GM23248 (cell line): ENCODE measurements at regions not wholly inside any gene's neighbourhood (a gene's known extent, or its start where the extent isn't known, plus 50 kb on each side); places are given as distances from the start of the nearest gene placed in this dataset.

Experiments used
- DNase-seq: peaks from one replicate; pipeline ENCODE4 v3.0.0-alpha.2; 2015
- H2AFZ ChIP-seq: fragments of 200-600 bp; sonication (generic); 2 replicates; pipeline ENCODE4 v1.6.1; 2016; ENCODE audit warnings: antibody characterized with exemption
- H3F3A ChIP-seq: fragments of 200-600 bp; sonication (generic); 2 replicates; pipeline ENCODE4 v1.6.1; 2016; ENCODE audit warnings: mild to moderate bottlenecking, antibody characterized with exemption, mixed run types; ENCODE audit not compliant: insufficient read depth
- H3K27ac ChIP-seq: fragments of 200-600 bp; sonication (generic); 2 replicates; pipeline ENCODE4 v1.5.1; 2016; ENCODE audit warnings: mild to moderate bottlenecking
- H3K27me3 ChIP-seq: fragments of 200-600 bp; sonication (generic); replicated peaks from 2 replicates; pipeline ENCODE4 v1.6.1; 2016; ENCODE audit warnings: mild to moderate bottlenecking; ENCODE audit not compliant: insufficient read depth
- H3K36me3 ChIP-seq: fragments of 200-600 bp; sonication (generic); 2 replicates; pipeline ENCODE4 v1.6.1; 2016; ENCODE audit warnings: low read depth, mild to moderate bottlenecking
- H3K4me1 ChIP-seq: fragments of 200-600 bp; sonication (generic); 2 replicates; pipeline ENCODE4 v1.6.1; 2016; ENCODE audit warnings: mild to moderate bottlenecking; ENCODE audit not compliant: insufficient read depth
- H3K4me2 ChIP-seq: fragments of 200-600 bp; sonication (generic); one replicate; pipeline ENCODE4 v1.6.1; 2016; ENCODE audit warnings: mild to moderate bottlenecking; ENCODE audit not compliant: unreplicated experiment
- H3K4me3 ChIP-seq: fragments of 200-600 bp; sonication (generic); 2 replicates; pipeline ENCODE4 v1.5.1; 2016; ENCODE audit warnings: mild to moderate bottlenecking
- H3K79me2 ChIP-seq: fragments of 200-600 bp; sonication (generic); 2 replicates; pipeline ENCODE4 v1.6.1; 2016; ENCODE audit warnings: mild to moderate bottlenecking; ENCODE audit not compliant: insufficient read depth
- H3K9ac ChIP-seq: fragments of 200-600 bp; sonication (generic); 2 replicates; pipeline ENCODE4 v1.6.1; 2016; ENCODE audit warnings: mild to moderate bottlenecking
- H3K9me2 ChIP-seq: fragments of 200-600 bp; sonication (generic); 2 replicates; pipeline ENCODE4 v1.6.1; 2016; ENCODE audit warnings: mixed run types, mild to moderate bottlenecking, moderate library complexity; ENCODE audit not compliant: insufficient read depth
- H3K9me3 ChIP-seq: fragments of 200-600 bp; sonication (generic); one replicate; pipeline ENCODE4 v1.6.1; 2017; ENCODE audit warnings: low read depth
- H4K20me1 ChIP-seq: fragments of 200-600 bp; sonication (generic); 2 replicates; pipeline ENCODE4 v1.6.0; 2016; ENCODE audit not compliant: insufficient read depth
- EZH2 ChIP-seq: fragments of 200-600 bp; sonication (generic); IDR thresholded peaks from 2 replicates; pipeline ENCODE4 v1.6.1; 2018; ENCODE audit warnings: antibody characterized with exemption, mild to moderate bottlenecking; ENCODE audit not compliant: insufficient read depth, poor library complexity, severe bottlenecking
- EZH2phosphoT487 ChIP-seq: fragments of 200-600 bp; sonication (generic); IDR thresholded peaks from 2 replicates; pipeline ENCODE4 v1.6.1; 2018; ENCODE audit warnings: antibody characterized with exemption, moderate library complexity, mild to moderate bottlenecking, low read depth; ENCODE audit not compliant: insufficient read depth
- WGBS, 2 experiments: methylation state at CpG; one replicate each; pipeline ENCODE4 v1.1.6; 2015 to 2017; ENCODE audit warnings: low lambda C conversion rate in 2 of 2, low coverage in 1 of 2; ENCODE audit errors: missing lambda C conversion rate in 2 of 2; 5-methylcytosine and 5-hydroxymethylcytosine counted together
- in situ Hi-C: fragments of 300-500 bp; cut with MboI; formaldehyde crosslinking; loops from 2 replicates; pipeline ENCODE4 v1.15.0; 2020

DNA sequence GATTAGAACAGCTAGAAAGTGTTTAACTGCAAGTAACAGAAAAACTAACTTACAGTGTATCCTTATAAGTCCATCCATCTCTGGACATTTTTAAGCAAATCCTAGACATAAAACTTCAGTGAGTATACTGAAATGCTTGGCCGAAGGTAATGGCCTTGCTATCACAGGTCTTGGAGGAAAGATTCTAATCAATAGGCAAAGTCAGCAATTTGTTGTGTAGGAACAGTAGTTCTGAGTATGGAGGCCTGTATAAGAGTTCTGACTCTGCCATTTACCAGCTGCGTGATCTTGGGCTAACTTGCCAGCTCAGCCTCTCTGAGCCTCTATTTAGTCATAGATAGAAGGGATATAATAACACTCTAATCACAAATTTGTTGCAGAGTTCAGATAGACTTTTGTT, 328.1 kb downstream of the IL20RB start:
- H3K4me1 ChIP-seq, result no peaks in the 10 kb centered on the region
- H3K9me3 ChIP-seq, result no peaks in the 10 kb centered on the region
- H3K4me3 ChIP-seq, result no peak overlapping the region
- H3K9ac ChIP-seq, result no peak overlapping the region
- in situ Hi-C loops, result no loop called here
- H4K20me1 ChIP-seq, result no peaks in the 10 kb centered on the region
- H3K36me3 ChIP-seq, result no peaks in the 10 kb centered on the region
- no peaks in the 10 kb centered on the region for H3K9me2 ChIP-seq
- H3K27ac ChIP-seq, result no peak overlapping the region
- no peak for DNase-seq
- no peaks in the 10 kb centered on the region for H3K27me3 ChIP-seq
- H3F3A ChIP-seq, result no peaks in the 10 kb centered on the region
- no peak overlapping the region for H2AFZ ChIP-seq
- no peak overlapping the region for H3K4me2 ChIP-seq
- WGBS, 2 experiments, result 17 to 21% methylated on average over 2 of the region's 2 CpGs
- TF ChIP-seq EZH2, result no peak
- TF ChIP-seq EZH2phosphoT487, result no peak
- H3K79me2 ChIP-seq, result no peaks in the 10 kb centered on the region

DNA sequence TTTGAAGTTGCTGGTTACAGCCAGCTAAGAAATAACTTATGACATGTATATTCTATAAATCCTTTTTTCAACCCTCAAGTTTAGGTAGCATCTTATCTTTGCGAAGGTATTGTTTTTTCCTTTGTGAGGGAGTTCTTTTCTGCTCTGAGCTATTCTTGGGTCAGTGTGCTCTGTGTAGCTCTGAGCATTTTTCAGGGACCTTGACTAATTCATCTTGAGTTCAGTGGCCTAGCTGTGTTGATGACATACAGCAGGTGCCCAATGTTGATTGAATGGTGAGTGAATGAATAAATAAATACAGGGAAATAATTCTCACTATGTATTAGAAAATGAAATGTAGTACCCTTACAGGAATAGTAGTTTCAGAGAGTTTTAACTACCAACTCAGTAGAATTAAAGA, 335.3 kb downstream of the IL20RB start:
- no peak overlapping the region for H3K27ac ChIP-seq
- no peak for TF ChIP-seq EZH2
- no peak for TF ChIP-seq EZH2phosphoT487
- no peaks in the 10 kb centered on the region for H3K9me2 ChIP-seq
- H3K4me3 ChIP-seq, result no peak overlapping the region
- H3K27me3 ChIP-seq, result no peaks in the 10 kb centered on the region
- no peaks in the 10 kb centered on the region for H3K4me1 ChIP-seq
- H3K79me2 ChIP-seq, result no peaks in the 10 kb centered on the region
- H3K9me3 ChIP-seq, result no peaks in the 10 kb centered on the region
- no peaks in the 10 kb centered on the region for H3K36me3 ChIP-seq
- no peak for DNase-seq
- H3F3A ChIP-seq, result no peaks in the 10 kb centered on the region
- in situ Hi-C loops, result no loop called here
- no peaks in the 10 kb centered on the region for H4K20me1 ChIP-seq
- H2AFZ ChIP-seq, result no peak overlapping the region
- no peak overlapping the region for H3K4me2 ChIP-seq
- 29 to 41% methylated on average over 1 of the region's 1 CpG for WGBS, 2 experiments
- no peak overlapping the region for H3K9ac ChIP-seq

DNA sequence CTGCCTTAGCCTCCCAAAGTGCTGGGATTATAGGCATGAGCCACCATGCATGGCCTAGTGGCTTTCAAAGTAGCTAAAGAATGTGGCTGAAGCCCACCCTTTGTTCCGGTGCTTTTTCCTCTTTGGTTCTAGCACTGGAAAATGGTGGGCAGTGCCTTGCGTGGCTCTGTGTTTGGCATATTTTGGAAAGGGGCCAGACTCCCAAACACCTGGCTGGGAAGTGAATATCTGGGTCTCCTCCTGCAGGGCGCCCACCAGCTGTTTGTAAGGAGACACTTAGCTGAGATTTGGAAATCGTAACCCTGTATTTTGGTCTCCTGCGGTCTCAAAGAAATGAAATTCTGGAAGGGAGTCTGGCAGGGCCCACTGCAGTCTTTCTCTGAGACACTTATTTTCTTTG, 336.4 kb downstream of the IL20RB start:
- no peaks in the 10 kb centered on the region for H3K9me3 ChIP-seq
- in situ Hi-C loops, result no loop called here
- DNase-seq, result no peak
- H2AFZ ChIP-seq, result no peak overlapping the region
- no peaks in the 10 kb centered on the region for H3K79me2 ChIP-seq
- H3K9ac ChIP-seq, result no peak overlapping the region
- no peaks in the 10 kb centered on the region for H4K20me1 ChIP-seq
- TF ChIP-seq EZH2phosphoT487 (no peak), EZH2 (no peak)
- no peak overlapping the region for H3K4me2 ChIP-seq
- no peaks in the 10 kb centered on the region for H3K36me3 ChIP-seq
- H3K27me3 ChIP-seq, result no peaks in the 10 kb centered on the region
- no peaks in the 10 kb centered on the region for H3K4me1 ChIP-seq
- no peak overlapping the region for H3K27ac ChIP-seq
- H3K9me2 ChIP-seq, result no peaks in the 10 kb centered on the region
- 44 to 45% methylated on average over 5 of the region's 5 CpGs for WGBS, 2 experiments
- no peak overlapping the region for H3K4me3 ChIP-seq
- no peaks in the 10 kb centered on the region for H3F3A ChIP-seq

DNA sequence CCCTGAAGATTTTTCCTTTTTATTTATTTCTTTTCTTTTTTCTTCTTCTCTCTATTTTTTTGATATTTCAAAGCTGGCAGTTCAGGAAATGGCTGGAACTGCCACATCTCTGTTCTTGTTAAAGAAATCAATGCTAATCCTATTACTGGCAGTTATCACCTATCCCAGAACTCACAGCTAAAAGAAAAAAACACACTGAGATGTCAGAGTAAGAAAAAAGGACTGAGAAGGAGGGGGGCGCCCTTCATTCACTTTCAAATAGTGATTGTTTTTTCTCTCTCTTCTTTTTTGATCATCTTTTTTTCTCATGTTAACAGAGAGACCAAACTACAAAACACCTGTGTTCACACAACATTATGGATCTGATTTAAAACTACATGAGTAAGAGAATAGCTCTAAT, 337.1 kb downstream of the IL20RB start:
- 18 to 22% methylated on average over 1 of the region's 1 CpG for WGBS, 2 experiments
- Histone ChIP-seq H3K36me3 (no peaks in the 10 kb centered on the region), H3F3A (no peaks in the 10 kb centered on the region), H3K9me2 (no peaks in the 10 kb centered on the region), H3K9ac (no peak overlapping the region), H3K4me1 (no peaks in the 10 kb centered on the region), H3K27me3 (no peaks in the 10 kb centered on the region), H3K4me2 (no peak overlapping the region), H3K27ac (no peak overlapping the region), H4K20me1 (no peaks in the 10 kb centered on the region), H3K9me3 (no peaks in the 10 kb centered on the region), H2AFZ (no peak overlapping the region), H3K79me2 (no peaks in the 10 kb centered on the region), H3K4me3 (no peak overlapping the region)
- TF ChIP-seq EZH2 (no peak), EZH2phosphoT487 (no peak)
- DNase-seq, result no peak
- in situ Hi-C loops, result no loop called here

DNA sequence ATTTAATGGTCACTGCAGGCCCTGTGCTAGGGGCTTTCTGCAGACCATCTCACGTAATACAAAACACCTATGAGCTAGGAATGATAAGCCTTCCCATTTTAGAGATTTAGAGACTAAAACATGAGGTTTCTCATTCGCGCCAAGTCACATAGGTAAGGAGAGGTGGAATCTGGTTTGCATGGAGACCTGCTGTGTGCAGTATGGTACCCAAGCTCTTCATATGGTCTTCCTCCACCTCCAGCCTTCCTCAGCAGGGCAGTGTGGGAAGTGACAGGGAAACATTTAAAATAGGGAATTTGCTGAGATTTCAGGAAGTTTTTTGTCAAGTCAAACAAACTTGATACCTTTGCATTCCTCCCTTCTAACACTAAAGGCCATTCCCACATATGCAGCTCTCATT, 337.6 kb downstream of the IL20RB start:
- no peak overlapping the region for H3K9ac ChIP-seq
- H4K20me1 ChIP-seq, result no peaks in the 10 kb centered on the region
- no peak overlapping the region for H3K4me3 ChIP-seq
- no peak overlapping the region for H3K27ac ChIP-seq
- TF ChIP-seq EZH2, result no peak
- no peaks in the 10 kb centered on the region for H3K4me1 ChIP-seq
- H3K9me3 ChIP-seq, result no peaks in the 10 kb centered on the region
- no peak for DNase-seq
- in situ Hi-C loops, result no loop called here
- WGBS, 2 experiments, result 53 to 66% methylated on average over 3 of the region's 3 CpGs
- no peak overlapping the region for H3K4me2 ChIP-seq
- H2AFZ ChIP-seq, result no peak overlapping the region
- no peaks in the 10 kb centered on the region for H3F3A ChIP-seq
- no peaks in the 10 kb centered on the region for H3K9me2 ChIP-seq
- no peaks in the 10 kb centered on the region for H3K27me3 ChIP-seq
- H3K36me3 ChIP-seq, result no peaks in the 10 kb centered on the region
- no peaks in the 10 kb centered on the region for H3K79me2 ChIP-seq
